HG02678 (cell line): ENCODE measurements at regions not wholly inside any gene's neighbourhood (a gene's known extent, or its start where the extent isn't known, plus 50 kb on each side); places are given as distances from the start of the nearest gene placed in this dataset.
"Not testable (repeated sequence)": the region's sequence is repeated elsewhere in the genome, so short reads cannot be mapped to it uniquely, and the experiment has no call there.

Source experiments
- ATAC-seq: cut with Tn5 transposase; IDR thresholded peaks from one replicate; pipeline ENCODE4 v1.9.1; 2021; ENCODE audit warnings: mild to moderate bottlenecking, moderate library complexity; ENCODE audit not compliant: unreplicated experiment

GRCh38 chr18:30713299-30713698 is 329.2 kb downstream of the DSC3 start:
- ATAC-seq, result no peak

GRCh38 chr18:30712383-30712782 is 330.2 kb downstream of the DSC3 start:
- ATAC-seq, result no peak

GRCh38 chr18:30709595-30709994 is 332.9 kb downstream of the DSC3 start:
- ATAC-seq, result no peak

- no peak for ATAC-seq
Measured at GRCh38 chr18:30705943-30706342, 336.6 kb downstream of the DSC3 start.

GRCh38 chr18:30698571-30698970 is 344.0 kb downstream of the DSC3 start:
- ATAC-seq, result no peak

- ATAC-seq, result no peak
Measured at GRCh38 chr18:30696201-30696600, 346.3 kb downstream of the DSC3 start.

GRCh38 chr18:30694773-30695172 is 347.8 kb downstream of the DSC3 start:
- ATAC-seq, result no peak

GRCh38 chr18:30689216-30689615 is 353.3 kb downstream of the DSC3 start:
- no peak for ATAC-seq

GRCh38 chr18:30687501-30687900 is 355.0 kb downstream of the DSC3 start:
- ATAC-seq, result no peak

GRCh38 chr18:30684825-30685481 is 357.6 kb downstream of the DSC3 start:
- no peak for ATAC-seq

- ATAC-seq, result no peak
Measured at GRCh38 chr18:30683836-30684235, 358.7 kb downstream of the DSC3 start.

- ATAC-seq, result no peak
Measured at GRCh38 chr18:30682672-30683071, 359.9 kb downstream of the DSC3 start.

GRCh38 chr18:30679285-30679930 is 363.1 kb downstream of the DSC3 start:
- ATAC-seq, result no peak

GRCh38 chr18:30677813-30678212 is 364.7 kb downstream of the DSC3 start:
- not testable (repeated sequence) for ATAC-seq

GRCh38 chr18:30676053-30676480 is 366.5 kb downstream of the DSC3 start:
- ATAC-seq, result no peak

GRCh38 chr18:30675493-30675892 is 367.0 kb downstream of the DSC3 start:
- ATAC-seq, result no peak

GRCh38 chr18:30675072-30675471 is 367.5 kb downstream of the DSC3 start:
- no peak for ATAC-seq

GRCh38 chr18:30674596-30674995 is 367.9 kb downstream of the DSC3 start:
- ATAC-seq, result no peak

- ATAC-seq, result not testable (repeated sequence)
Measured at GRCh38 chr18:30672439-30672838, 370.1 kb downstream of the DSC3 start.

- ATAC-seq, result no peak
Measured at GRCh38 chr18:30658306-30658705, 384.2 kb downstream of the DSC3 start.

- ATAC-seq, result no peak
Measured at GRCh38 chr18:30652387-30652786, 390.2 kb downstream of the DSC3 start.

- no peak for ATAC-seq
Measured at GRCh38 chr18:30650499-30650898, 392.0 kb downstream of the DSC3 start.

GRCh38 chr18:30644158-30644557 is 398.4 kb downstream of the DSC3 start:
- no peak for ATAC-seq
